SK-N-SH treated with all-trans-retinoic acid at 6 μM for 48 hours (cell line): ENCODE measurements at regions not wholly inside any gene's neighbourhood (a gene's known extent, or its start where the extent isn't known, plus 50 kb on each side); places are given as distances from the start of the nearest gene placed in this dataset.

ENCODE experiments used
- ATAC-seq: fragments of 200-7000 bp; cut with Tn5 transposase; 3 replicates; pipeline ENCODE4 v1.9.1; 2020; ENCODE audit warnings: mild to moderate bottlenecking, moderate library complexity
- ARNTL ChIP-seq: fragments of 450-650 bp; formaldehyde crosslinking; IDR thresholded peaks from 2 replicates; pipeline ENCODE4 v1.5.0; 2020; ENCODE audit warnings: low read depth, mild to moderate bottlenecking, moderate library complexity, borderline replicate concordance
- CSDC2 ChIP-seq: fragments of 250-450 bp; sonication (Bioruptor Pico); IDR thresholded peaks from 2 replicates; pipeline ENCODE4 v1.5.0; 2020; ENCODE audit warnings: mild to moderate bottlenecking, moderate library complexity
- TCF4 ChIP-seq: fragments of 250-450 bp; sonication (Bioruptor Pico); IDR thresholded peaks from 2 replicates; pipeline ENCODE4 v1.8.0; 2021; ENCODE audit warnings: mild to moderate bottlenecking, moderate library complexity, borderline replicate concordance
- ZFP3 ChIP-seq: fragments of 250-450 bp; sonication (Bioruptor Pico); IDR thresholded peaks from 2 replicates; pipeline ENCODE4 v1.5.0; 2020; ENCODE audit warnings: mild to moderate bottlenecking, moderate library complexity
- ZFP30 ChIP-seq: fragments of 450-650 bp; formaldehyde crosslinking; IDR thresholded peaks from 2 replicates; pipeline ENCODE4 v1.5.0; 2022; ENCODE audit warnings: mild to moderate bottlenecking, moderate library complexity
- ZNF70 ChIP-seq: fragments of 450-650 bp; formaldehyde crosslinking; IDR thresholded peaks from 2 replicates; pipeline ENCODE4 v1.5.0; 2020; ENCODE audit warnings: mild to moderate bottlenecking, moderate library complexity
- TF ChIP-seq, protein P1 (sequence below): fragments of 250-450 bp; sonication (Bioruptor Pico); IDR thresholded peaks from 2 replicates; pipeline ENCODE4 v1.5.0; 2020; ENCODE audit warnings: mild to moderate bottlenecking, moderate library complexity
- TF ChIP-seq, protein P2 (sequence below): fragments of 250-450 bp; sonication (Bioruptor Pico); IDR thresholded peaks from 2 replicates; pipeline ENCODE4 v1.5.1; 2021; ENCODE audit warnings: mild to moderate bottlenecking, moderate library complexity
- TF ChIP-seq, protein P3 (sequence below): fragments of 250-450 bp; sonication (Bioruptor Pico); IDR thresholded peaks from 2 replicates; pipeline ENCODE4 v1.8.0; 2021; ENCODE audit warnings: low read depth, mild to moderate bottlenecking, moderate library complexity, borderline replicate concordance
- TF ChIP-seq, protein P4 (sequence below): fragments of 250-450 bp; sonication (Bioruptor Pico); IDR thresholded peaks from 2 replicates; pipeline ENCODE4 v1.8.0; 2020; ENCODE audit warnings: mild to moderate bottlenecking, moderate library complexity, borderline replicate concordance

DNA sequence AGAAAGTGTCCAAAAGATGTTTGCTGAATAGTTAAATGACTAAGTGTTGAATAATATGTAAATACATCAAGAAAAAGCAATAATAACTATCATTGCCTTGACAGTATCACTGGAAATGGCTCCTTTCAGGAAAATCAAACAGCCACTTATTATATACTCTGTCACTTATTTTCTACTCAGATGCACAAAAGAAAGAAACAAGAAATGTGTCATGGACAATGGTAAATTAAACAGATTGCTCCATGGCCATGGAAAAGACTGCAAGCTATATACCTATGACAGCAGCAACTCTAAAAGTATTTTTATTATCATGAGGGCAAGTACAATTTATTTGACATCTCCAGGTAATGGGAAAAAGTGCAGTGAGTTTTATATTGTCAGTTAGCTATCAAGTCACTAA lies 52.9 kb upstream of the GUCY1A2 start:
- no peak for ATAC-seq
- TF ChIP-seq, protein P1, sequence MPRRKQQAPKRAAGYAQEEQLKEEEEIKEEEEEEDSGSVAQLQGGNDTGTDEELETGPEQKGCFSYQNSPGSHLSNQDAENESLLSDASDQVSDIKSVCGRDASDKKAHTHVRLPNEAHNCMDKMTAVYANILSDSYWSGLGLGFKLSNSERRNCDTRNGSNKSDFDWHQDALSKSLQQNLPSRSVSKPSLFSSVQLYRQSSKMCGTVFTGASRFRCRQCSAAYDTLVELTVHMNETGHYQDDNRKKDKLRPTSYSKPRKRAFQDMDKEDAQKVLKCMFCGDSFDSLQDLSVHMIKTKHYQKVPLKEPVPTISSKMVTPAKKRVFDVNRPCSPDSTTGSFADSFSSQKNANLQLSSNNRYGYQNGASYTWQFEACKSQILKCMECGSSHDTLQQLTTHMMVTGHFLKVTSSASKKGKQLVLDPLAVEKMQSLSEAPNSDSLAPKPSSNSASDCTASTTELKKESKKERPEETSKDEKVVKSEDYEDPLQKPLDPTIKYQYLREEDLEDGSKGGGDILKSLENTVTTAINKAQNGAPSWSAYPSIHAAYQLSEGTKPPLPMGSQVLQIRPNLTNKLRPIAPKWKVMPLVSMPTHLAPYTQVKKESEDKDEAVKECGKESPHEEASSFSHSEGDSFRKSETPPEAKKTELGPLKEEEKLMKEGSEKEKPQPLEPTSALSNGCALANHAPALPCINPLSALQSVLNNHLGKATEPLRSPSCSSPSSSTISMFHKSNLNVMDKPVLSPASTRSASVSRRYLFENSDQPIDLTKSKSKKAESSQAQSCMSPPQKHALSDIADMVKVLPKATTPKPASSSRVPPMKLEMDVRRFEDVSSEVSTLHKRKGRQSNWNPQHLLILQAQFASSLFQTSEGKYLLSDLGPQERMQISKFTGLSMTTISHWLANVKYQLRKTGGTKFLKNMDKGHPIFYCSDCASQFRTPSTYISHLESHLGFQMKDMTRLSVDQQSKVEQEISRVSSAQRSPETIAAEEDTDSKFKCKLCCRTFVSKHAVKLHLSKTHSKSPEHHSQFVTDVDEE = no peak
- TF ChIP-seq, protein P2, sequence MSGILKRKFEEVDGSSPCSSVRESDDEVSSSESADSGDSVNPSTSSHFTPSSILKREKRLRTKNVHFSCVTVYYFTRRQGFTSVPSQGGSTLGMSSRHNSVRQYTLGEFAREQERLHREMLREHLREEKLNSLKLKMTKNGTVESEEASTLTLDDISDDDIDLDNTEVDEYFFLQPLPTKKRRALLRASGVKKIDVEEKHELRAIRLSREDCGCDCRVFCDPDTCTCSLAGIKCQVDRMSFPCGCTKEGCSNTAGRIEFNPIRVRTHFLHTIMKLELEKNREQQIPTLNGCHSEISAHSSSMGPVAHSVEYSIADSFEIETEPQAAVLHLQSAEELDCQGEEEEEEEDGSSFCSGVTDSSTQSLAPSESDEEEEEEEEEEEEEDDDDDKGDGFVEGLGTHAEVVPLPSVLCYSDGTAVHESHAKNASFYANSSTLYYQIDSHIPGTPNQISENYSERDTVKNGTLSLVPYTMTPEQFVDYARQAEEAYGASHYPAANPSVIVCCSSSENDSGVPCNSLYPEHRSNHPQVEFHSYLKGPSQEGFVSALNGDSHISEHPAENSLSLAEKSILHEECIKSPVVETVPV (CRISPR knock-in tag) = no peak
- TF ChIP-seq ZNF70 (CRISPR knock-in tag) = no peak
- TF ChIP-seq TCF4 = no peak
- no peak for TF ChIP-seq ZFP3 (CRISPR knock-in tag)
- TF ChIP-seq, protein P3, sequence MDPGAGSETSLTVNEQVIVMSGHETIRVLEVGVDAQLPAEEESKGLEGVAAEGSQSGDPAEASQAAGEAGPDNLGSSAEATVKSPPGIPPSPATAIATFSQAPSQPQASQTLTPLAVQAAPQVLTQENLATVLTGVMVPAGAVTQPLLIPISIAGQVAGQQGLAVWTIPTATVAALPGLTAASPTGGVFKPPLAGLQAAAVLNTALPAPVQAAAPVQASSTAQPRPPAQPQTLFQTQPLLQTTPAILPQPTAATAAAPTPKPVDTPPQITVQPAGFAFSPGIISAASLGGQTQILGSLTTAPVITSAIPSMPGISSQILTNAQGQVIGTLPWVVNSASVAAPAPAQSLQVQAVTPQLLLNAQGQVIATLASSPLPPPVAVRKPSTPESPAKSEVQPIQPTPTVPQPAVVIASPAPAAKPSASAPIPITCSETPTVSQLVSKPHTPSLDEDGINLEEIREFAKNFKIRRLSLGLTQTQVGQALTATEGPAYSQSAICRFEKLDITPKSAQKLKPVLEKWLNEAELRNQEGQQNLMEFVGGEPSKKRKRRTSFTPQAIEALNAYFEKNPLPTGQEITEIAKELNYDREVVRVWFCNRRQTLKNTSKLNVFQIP (CRISPR knock-in tag) = no peak
- TF ChIP-seq ZFP30 (CRISPR knock-in tag) = no peak
- TF ChIP-seq, protein P4, sequence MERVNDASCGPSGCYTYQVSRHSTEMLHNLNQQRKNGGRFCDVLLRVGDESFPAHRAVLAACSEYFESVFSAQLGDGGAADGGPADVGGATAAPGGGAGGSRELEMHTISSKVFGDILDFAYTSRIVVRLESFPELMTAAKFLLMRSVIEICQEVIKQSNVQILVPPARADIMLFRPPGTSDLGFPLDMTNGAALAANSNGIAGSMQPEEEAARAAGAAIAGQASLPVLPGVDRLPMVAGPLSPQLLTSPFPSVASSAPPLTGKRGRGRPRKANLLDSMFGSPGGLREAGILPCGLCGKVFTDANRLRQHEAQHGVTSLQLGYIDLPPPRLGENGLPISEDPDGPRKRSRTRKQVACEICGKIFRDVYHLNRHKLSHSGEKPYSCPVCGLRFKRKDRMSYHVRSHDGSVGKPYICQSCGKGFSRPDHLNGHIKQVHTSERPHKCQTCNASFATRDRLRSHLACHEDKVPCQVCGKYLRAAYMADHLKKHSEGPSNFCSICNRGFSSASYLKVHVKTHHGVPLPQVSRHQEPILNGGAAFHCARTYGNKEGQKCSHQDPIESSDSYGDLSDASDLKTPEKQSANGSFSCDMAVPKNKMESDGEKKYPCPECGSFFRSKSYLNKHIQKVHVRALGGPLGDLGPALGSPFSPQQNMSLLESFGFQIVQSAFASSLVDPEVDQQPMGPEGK = no peak
- no peak for TF ChIP-seq ARNTL (CRISPR knock-in tag)
- TF ChIP-seq CSDC2 (CRISPR knock-in tag) = no peak
